ENCODE measurements at regions not wholly inside any gene's neighbourhood (a gene's known extent, or its start where the extent isn't known, plus 50 kb on each side); places are given as distances from the start of the nearest gene placed in this dataset.

DNA sequence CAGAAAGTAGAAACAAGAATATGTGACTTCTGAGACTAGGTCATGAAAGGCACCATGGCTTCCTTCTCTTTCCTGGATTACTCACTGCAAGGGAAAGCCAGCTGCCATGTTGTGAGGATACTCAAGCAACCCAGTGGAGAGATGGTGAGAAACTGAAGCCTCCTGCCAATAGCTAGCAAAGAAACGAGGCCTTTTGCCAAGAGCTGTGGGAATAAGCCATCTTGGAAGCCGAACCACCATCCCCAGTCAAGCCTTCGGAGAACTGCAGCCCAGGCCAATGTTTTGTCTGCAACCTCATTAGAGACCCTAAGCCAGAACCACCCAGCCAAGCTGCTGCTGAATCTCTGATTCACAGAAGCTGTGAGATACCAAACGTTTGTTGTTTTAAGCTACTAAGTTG, 104.7 kb upstream of the CRHR1 start:
- no peak for DNase-seq (ENCODE audit: low spot score in 2 of 2, unreplicated experiment in 2 of 2)

DNA sequence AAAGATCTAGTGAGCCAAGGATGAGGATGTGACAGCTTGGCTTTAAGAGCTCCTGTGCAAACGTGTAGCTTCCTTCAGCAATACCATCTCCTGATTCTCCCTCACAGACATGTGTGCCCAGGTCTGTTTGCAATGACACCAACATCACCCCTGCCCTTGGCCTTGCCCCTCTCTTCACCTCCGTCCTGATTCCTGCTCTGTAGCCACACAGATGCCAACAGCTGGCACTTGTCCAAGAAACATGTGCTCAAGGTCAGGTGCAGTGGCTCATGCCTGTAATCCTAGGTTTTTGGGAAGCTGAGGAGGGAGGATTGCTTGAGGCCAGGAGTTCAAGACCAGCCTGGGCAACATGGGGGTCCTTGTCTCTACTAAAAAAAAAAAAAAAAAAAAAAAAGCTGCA, 103.8 kb upstream of the CRHR1 start:
- no peak overlapping the region for H3K27ac Mint-ChIP-seq
- H3K27me3 Mint-ChIP-seq (ENCODE audit: low read depth), result peaks cover 35% of the 10 kb centered on the region
- no peak overlapping the region for H3K4me3 Mint-ChIP-seq
- no peaks in the 10 kb centered on the region for H3K36me3 Mint-ChIP-seq
- peaks cover 11% of the 10 kb centered on the region for H3K9me3 Mint-ChIP-seq
- no peak for TF ChIP-seq CTCF (IDR thresholded peaks at IDR 0.05; ENCODE audit: unreplicated experiment)
- DNase-seq (ENCODE audit: low spot score in 2 of 2, unreplicated experiment in 2 of 2), result no peak
- H3K4me1 Mint-ChIP-seq, result no peaks in the 10 kb centered on the region

More for the DNA sequence above, 104.7 kb upstream of the CRHR1 start:
- no peak overlapping the region for H3K4me3 Mint-ChIP-seq
- no peak for TF ChIP-seq CTCF (IDR thresholded peaks at IDR 0.05; ENCODE audit: unreplicated experiment)
- peaks cover 11% of the 10 kb centered on the region for H3K9me3 Mint-ChIP-seq
- H3K4me1 Mint-ChIP-seq, result no peaks in the 10 kb centered on the region
- H3K27ac Mint-ChIP-seq, result no peak overlapping the region
- H3K36me3 Mint-ChIP-seq, result no peaks in the 10 kb centered on the region
- peaks cover 33% of the 10 kb centered on the region for H3K27me3 Mint-ChIP-seq (ENCODE audit: low read depth)

DNA sequence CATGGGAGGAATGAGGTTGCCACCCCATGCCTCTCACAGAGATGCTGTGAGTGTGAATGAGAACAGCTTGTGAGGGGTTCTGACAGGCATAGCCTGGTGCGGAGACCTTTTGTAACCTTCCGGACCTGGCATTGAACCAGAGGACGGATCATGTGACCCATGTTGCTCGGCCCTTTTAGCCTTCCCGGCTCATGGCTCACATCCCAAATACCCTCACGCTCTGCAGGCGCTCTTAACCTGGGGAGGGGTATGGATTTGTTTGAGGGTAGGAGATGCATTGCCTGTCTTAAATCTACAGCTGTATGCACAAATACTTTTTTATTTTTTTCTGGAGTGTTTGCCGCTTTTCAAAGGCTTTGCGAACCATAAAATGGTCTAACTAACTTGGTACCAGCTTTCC, 102.4 kb upstream of the CRHR1 start:
- Mint-ChIP-seq H3K36me3 (no peaks in the 10 kb centered on the region), H3K9me3 (peaks cover 6% of the 10 kb centered on the region), H3K27me3 (ENCODE audit: low read depth) (peaks cover 28% of the 10 kb centered on the region), H3K27ac (no peak overlapping the region), H3K4me1 (no peaks in the 10 kb centered on the region), H3K4me3 (no peak overlapping the region)
- DNase-seq (ENCODE audit: low spot score in 2 of 2, unreplicated experiment in 2 of 2), result no peak
- TF ChIP-seq CTCF (IDR thresholded peaks at IDR 0.05; ENCODE audit: unreplicated experiment), result no peak

DNA sequence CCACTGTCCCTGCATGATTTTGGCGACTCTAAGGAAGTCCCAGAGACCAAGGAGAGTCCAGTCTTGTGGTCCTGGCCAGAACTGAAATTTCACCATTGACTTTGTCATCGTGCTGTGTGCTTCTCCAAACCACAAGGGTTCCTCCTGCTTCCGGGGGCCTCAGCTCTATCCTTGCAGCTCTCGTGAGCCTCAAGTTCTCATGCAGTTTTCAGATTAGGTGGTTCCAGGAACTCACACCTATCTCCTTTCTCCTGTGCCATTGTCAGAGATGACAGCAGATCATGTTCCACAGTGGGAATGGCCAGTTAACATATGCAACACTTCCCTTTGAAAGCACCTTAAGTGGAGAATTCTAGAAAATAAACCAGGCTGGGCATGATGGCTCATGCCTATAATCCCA, 97.9 kb upstream of the CRHR1 start:
- H3K27ac Mint-ChIP-seq, result no peak overlapping the region
- H3K27me3 Mint-ChIP-seq (ENCODE audit: low read depth), result peaks cover 40% of the 10 kb centered on the region
- H3K9me3 Mint-ChIP-seq, result no peaks in the 10 kb centered on the region
- no peaks in the 10 kb centered on the region for H3K4me1 Mint-ChIP-seq
- DNase-seq (ENCODE audit: low spot score in 2 of 2, unreplicated experiment in 2 of 2), result no peak
- TF ChIP-seq CTCF (IDR thresholded peaks at IDR 0.05; ENCODE audit: unreplicated experiment), result no peak
- H3K36me3 Mint-ChIP-seq, result no peaks in the 10 kb centered on the region
- H3K4me3 Mint-ChIP-seq, result no peak overlapping the region

- H3K4me3 Mint-ChIP-seq, result no peak overlapping the region
- TF ChIP-seq CTCF (IDR thresholded peaks at IDR 0.05; ENCODE audit: unreplicated experiment), result no peak
- no peaks in the 10 kb centered on the region for H3K9me3 Mint-ChIP-seq
- H3K36me3 Mint-ChIP-seq, result no peaks in the 10 kb centered on the region
- H3K4me1 Mint-ChIP-seq, result no peaks in the 10 kb centered on the region
- peaks cover 44% of the 10 kb centered on the region for H3K27me3 Mint-ChIP-seq (ENCODE audit: low read depth)
- DNase-seq (ENCODE audit: low spot score in 2 of 2, unreplicated experiment in 2 of 2), result no peak
- H3K27ac Mint-ChIP-seq, result no peak overlapping the region
Observed at GRCh38 chr17:45687594-45687993, 96.5 kb upstream of the CRHR1 start.

- Mint-ChIP-seq H3K27me3 (ENCODE audit: low read depth) (peaks cover 45% of the 10 kb centered on the region), H3K4me3 (no peak overlapping the region), H3K9me3 (no peaks in the 10 kb centered on the region), H3K4me1 (no peaks in the 10 kb centered on the region), H3K36me3 (no peaks in the 10 kb centered on the region), H3K27ac (no peak overlapping the region)
- no peak for TF ChIP-seq CTCF (IDR thresholded peaks at IDR 0.05; ENCODE audit: unreplicated experiment)
- DNase-seq (ENCODE audit: low spot score in 2 of 2, unreplicated experiment in 2 of 2), result no peak
Observed at GRCh38 chr17:45688353-45688752, 95.8 kb upstream of the CRHR1 start.

All from mesothelial cell of epicardium (in vitro differentiated cells).